NCI-H2029 treated with DMSO at 0.1 percent for 48 hours (cell line): ENCODE measurements at regions not wholly inside any gene's neighbourhood (a gene's known extent, or its start where the extent isn't known, plus 50 kb on each side); places are given as distances from the start of the nearest gene placed in this dataset.

ENCODE experiments used
- DNase-seq: peaks from one replicate; lab custom pipeline; 2025; lab: John Stamatoyannopoulos, UW

- DNase-seq: no peak
Observed at GRCh38 chr5:4313138-4313537, 717.5 kb downstream of the IRX1 start.

GRCh38 chr5:4319478-4320128 lies 724.0 kb downstream of the IRX1 start:
- no peak for DNase-seq

- DNase-seq: no peak
Observed at GRCh38 chr5:4330327-4330726, 734.7 kb downstream of the IRX1 start.

- DNase-seq: no peak
Observed at GRCh38 chr5:4335078-4335477, 739.4 kb downstream of the IRX1 start.

- no peak for DNase-seq
Observed at GRCh38 chr5:4337519-4337918, 741.9 kb downstream of the IRX1 start.

- DNase-seq: no peak
Observed at GRCh38 chr5:4339949-4340348, 744.3 kb downstream of the IRX1 start.

GRCh38 chr5:4345850-4346249 lies 750.2 kb downstream of the IRX1 start:
- no peak for DNase-seq

- DNase-seq: no peak
Observed at GRCh38 chr5:4348423-4348822, 752.8 kb downstream of the IRX1 start.

- DNase-seq: no peak
Observed at GRCh38 chr5:4348919-4349318, 753.3 kb downstream of the IRX1 start.

- no peak for DNase-seq
Observed at GRCh38 chr5:4356201-4356600, 760.6 kb downstream of the IRX1 start.

- DNase-seq: no peak
Observed at GRCh38 chr5:4359847-4360246, 764.2 kb downstream of the IRX1 start.

- DNase-seq: no peak
Observed at GRCh38 chr5:4361753-4362152, 766.1 kb downstream of the IRX1 start.

GRCh38 chr5:4362411-4362810 lies 766.8 kb downstream of the IRX1 start:
- no peak for DNase-seq

GRCh38 chr5:4363045-4363444 lies 767.4 kb downstream of the IRX1 start:
- DNase-seq: no peak

- DNase-seq: no peak
Observed at GRCh38 chr5:4366628-4367027, 771.0 kb downstream of the IRX1 start.

- DNase-seq: no peak
Observed at GRCh38 chr5:4370218-4370617, 769.9 kb upstream of the ADAMTS16 start.

- no peak for DNase-seq
Observed at GRCh38 chr5:4372481-4372880, 767.6 kb upstream of the ADAMTS16 start.

GRCh38 chr5:4373051-4373820 lies 766.9 kb upstream of the ADAMTS16 start:
- DNase-seq: no peak

- no peak for DNase-seq
Observed at GRCh38 chr5:4374866-4375265, 765.3 kb upstream of the ADAMTS16 start.

GRCh38 chr5:4375640-4376039 lies 764.5 kb upstream of the ADAMTS16 start:
- no peak for DNase-seq

- no peak for DNase-seq
Observed at GRCh38 chr5:4383102-4383501, 757.0 kb upstream of the ADAMTS16 start.

- DNase-seq: no peak
Observed at GRCh38 chr5:4383518-4384198, 756.5 kb upstream of the ADAMTS16 start.

GRCh38 chr5:4384649-4385048 lies 755.5 kb upstream of the ADAMTS16 start:
- no peak for DNase-seq
